ENCODE measurements at regions not wholly inside any gene's neighbourhood (a gene's known extent, or its start where the extent isn't known, plus 50 kb on each side); places are given as distances from the start of the nearest gene placed in this dataset.

DNA sequence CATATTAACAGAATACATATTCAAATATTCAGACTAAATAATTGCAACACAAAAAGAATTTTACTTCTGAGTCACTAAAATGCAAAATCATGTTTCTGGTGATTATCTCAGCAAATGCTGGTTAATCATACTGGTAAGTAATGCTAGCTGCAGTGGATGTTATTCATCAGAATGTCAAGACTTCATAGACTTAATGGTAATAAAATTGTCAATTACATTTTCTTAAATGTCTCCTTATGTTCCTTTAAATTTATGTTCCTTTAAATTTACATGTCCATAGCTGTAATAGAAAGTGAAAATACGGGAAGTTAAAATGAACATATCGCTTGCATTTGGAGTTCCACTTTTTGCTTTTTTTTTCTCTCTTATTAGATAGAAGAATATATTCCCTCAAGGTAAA lies 853.0 kb downstream of the SLITRK6 start:
- intact Hi-C loops (cut with DNase I) = no loop called here
- H3K4me1 ChIP-seq = no peaks in the 10 kb centered on the region
- H3K9me3 ChIP-seq = no peaks in the 10 kb centered on the region
- no peak for DNase-seq
- H3K27me3 ChIP-seq = no peaks in the 10 kb centered on the region
- 83 to 90% methylated on average over 2 of the region's 2 CpGs for WGBS, 2 donors
- H3K36me3 ChIP-seq = no peaks in the 10 kb centered on the region
- H3K27ac ChIP-seq = no peak overlapping the region
- TF ChIP-seq, protein P1, sequence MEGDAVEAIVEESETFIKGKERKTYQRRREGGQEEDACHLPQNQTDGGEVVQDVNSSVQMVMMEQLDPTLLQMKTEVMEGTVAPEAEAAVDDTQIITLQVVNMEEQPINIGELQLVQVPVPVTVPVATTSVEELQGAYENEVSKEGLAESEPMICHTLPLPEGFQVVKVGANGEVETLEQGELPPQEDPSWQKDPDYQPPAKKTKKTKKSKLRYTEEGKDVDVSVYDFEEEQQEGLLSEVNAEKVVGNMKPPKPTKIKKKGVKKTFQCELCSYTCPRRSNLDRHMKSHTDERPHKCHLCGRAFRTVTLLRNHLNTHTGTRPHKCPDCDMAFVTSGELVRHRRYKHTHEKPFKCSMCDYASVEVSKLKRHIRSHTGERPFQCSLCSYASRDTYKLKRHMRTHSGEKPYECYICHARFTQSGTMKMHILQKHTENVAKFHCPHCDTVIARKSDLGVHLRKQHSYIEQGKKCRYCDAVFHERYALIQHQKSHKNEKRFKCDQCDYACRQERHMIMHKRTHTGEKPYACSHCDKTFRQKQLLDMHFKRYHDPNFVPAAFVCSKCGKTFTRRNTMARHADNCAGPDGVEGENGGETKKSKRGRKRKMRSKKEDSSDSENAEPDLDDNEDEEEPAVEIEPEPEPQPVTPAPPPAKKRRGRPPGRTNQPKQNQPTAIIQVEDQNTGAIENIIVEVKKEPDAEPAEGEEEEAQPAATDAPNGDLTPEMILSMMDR (IDR thresholded peaks at IDR 0.05) = no peak
- TF ChIP-seq POLR2A (IDR thresholded peaks at IDR 0.05) = no peak
- no peak overlapping the region for H3K4me3 ChIP-seq (replicated peaks in 1 of 3)

DNA sequence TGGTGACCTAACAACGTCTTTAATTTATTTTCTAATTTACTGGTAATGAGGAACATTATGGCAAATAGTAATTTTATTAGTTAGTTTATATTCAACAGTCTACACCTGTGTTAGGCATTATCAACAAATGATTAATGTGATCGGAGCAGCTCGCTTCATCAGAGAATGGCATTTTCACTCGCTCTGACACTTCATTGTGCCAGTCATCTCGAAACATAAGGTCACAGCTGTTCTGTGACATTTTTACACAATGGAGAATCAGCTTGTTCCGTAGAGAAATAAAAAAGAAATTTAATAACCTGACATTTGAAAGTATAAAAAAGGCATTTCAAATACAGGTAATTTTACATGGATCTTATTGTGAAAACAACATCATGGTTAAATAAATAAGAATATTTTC lies 858.4 kb downstream of the SLITRK6 start:
- no peak for DNase-seq
- no peaks in the 10 kb centered on the region for H3K36me3 ChIP-seq
- no peak for TF ChIP-seq POLR2A (IDR thresholded peaks at IDR 0.05)
- TF ChIP-seq, protein P1 (IDR thresholded peaks at IDR 0.05) = no peak
- no peak overlapping the region for H3K4me3 ChIP-seq (replicated peaks in 1 of 3)
- H3K27ac ChIP-seq = no peak overlapping the region
- intact Hi-C loops (cut with DNase I) = no loop called here
- 90% methylated on average over 6 of the region's 6 CpGs for WGBS, 2 donors
- no peaks in the 10 kb centered on the region for H3K9me3 ChIP-seq
- H3K4me1 ChIP-seq = no peaks in the 10 kb centered on the region
- no peaks in the 10 kb centered on the region for H3K27me3 ChIP-seq

GRCh38 chr13:84940167-84940566 lies 859.1 kb downstream of the SLITRK6 start:
- WGBS, 2 donors = 94 to 95% methylated on average over 6 of the region's 6 CpGs
- H3K27ac ChIP-seq = no peak overlapping the region
- intact Hi-C loops (cut with DNase I) = no loop called here

GRCh38 chr13:84934911-84935310 lies 864.3 kb downstream of the SLITRK6 start:
- H3K4me3 ChIP-seq (replicated peaks in 1 of 3) = peak overlapping the region in 1 of 3 donors; percentile 3
- H3K36me3 ChIP-seq = no peaks in the 10 kb centered on the region
- H3K27me3 ChIP-seq = no peaks in the 10 kb centered on the region
- no peak overlapping the region for H3K27ac ChIP-seq
- H3K4me1 ChIP-seq = no peaks in the 10 kb centered on the region
- H3K9me3 ChIP-seq = no peaks in the 10 kb centered on the region
- 64 to 73% methylated on average over 4 of the region's 4 CpGs for WGBS, 2 donors
- TF ChIP-seq POLR2A (IDR thresholded peaks at IDR 0.05) = no peak
- TF ChIP-seq, protein P1 (IDR thresholded peaks at IDR 0.05) = no peak
- intact Hi-C loops (cut with DNase I) = no loop called here
- DNase-seq = no peak

More at GRCh38 chr13:84940167-84940566, 859.1 kb downstream of the SLITRK6 start:
- Histone ChIP-seq H3K36me3 (no peaks in the 10 kb centered on the region), H3K9me3 (no peaks in the 10 kb centered on the region), H3K4me3 (replicated peaks in 1 of 3) (no peak overlapping the region), H3K27me3 (no peaks in the 10 kb centered on the region), H3K4me1 (no peaks in the 10 kb centered on the region)
- TF ChIP-seq POLR2A (IDR thresholded peaks at IDR 0.05) = no peak
- TF ChIP-seq, protein P1 (IDR thresholded peaks at IDR 0.05) = no peak
- DNase-seq = no peak

DNA sequence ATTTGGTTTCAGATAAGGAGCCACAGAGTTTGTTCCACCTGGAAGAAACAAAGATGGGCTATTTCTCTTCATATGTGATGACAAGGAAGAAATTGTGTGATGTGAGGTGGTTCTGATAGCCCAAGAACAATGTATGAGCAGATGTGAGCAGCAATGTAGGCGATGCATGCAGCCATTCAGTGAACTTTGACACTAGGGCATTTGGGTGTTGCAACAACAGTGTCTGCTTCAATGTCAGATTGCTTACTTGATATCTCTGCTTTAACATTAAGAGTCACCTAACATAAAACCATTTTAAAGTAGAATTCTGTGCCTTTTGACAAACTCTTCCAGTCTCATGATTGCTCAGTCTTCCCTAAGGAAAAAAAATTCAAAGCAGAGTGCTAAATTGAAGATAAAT lies 865.4 kb downstream of the SLITRK6 start:
- TF ChIP-seq, protein P1 (IDR thresholded peaks at IDR 0.05) = no peak
- TF ChIP-seq POLR2A (IDR thresholded peaks at IDR 0.05) = no peak
- intact Hi-C loops (cut with DNase I) = no loop called here
- DNase-seq = no peak
- no peaks in the 10 kb centered on the region for H3K27me3 ChIP-seq
- no peak overlapping the region for H3K27ac ChIP-seq
- no peaks in the 10 kb centered on the region for H3K9me3 ChIP-seq
- no peaks in the 10 kb centered on the region for H3K36me3 ChIP-seq
- H3K4me1 ChIP-seq = no peaks in the 10 kb centered on the region
- H3K4me3 ChIP-seq (replicated peaks in 1 of 3) = no peak overlapping the region
- WGBS, 2 donors = 20 to 93% methylated on average over 1 of the region's 1 CpG
